ENCODE measurements at regions not wholly inside any gene's neighbourhood (a gene's known extent, or its start where the extent isn't known, plus 50 kb on each side); places are given as distances from the start of the nearest gene placed in this dataset.
"Not testable (repeated sequence)": the region's sequence is repeated elsewhere in the genome, so short reads cannot be mapped to it uniquely, and the experiment has no call there.

- no peak for DNase-seq
These were observed 231.7 kb downstream of the HAPSTR1 start for GRCh38 chr16:9323170-9323569.

GRCh38 chr16:9327253-9327652, 235.8 kb downstream of the HAPSTR1 start:
- in situ Hi-C loops (cut with MboI; ENCODE audit: low pct_unique_long_range_greater_than_20kb, low sequenced_read_pairs), result no loop called here
- no peak for DNase-seq

More at GRCh38 chr16:9323170-9323569, 231.7 kb downstream of the HAPSTR1 start:
- in situ Hi-C loops (cut with MboI; ENCODE audit: low pct_unique_long_range_greater_than_20kb, low sequenced_read_pairs), result no loop called here

- no peak for DNase-seq
- in situ Hi-C loops (cut with MboI; ENCODE audit: low pct_unique_long_range_greater_than_20kb, low sequenced_read_pairs), result no loop called here
These were observed 237.0 kb downstream of the HAPSTR1 start for GRCh38 chr16:9328411-9328810.

DNA sequence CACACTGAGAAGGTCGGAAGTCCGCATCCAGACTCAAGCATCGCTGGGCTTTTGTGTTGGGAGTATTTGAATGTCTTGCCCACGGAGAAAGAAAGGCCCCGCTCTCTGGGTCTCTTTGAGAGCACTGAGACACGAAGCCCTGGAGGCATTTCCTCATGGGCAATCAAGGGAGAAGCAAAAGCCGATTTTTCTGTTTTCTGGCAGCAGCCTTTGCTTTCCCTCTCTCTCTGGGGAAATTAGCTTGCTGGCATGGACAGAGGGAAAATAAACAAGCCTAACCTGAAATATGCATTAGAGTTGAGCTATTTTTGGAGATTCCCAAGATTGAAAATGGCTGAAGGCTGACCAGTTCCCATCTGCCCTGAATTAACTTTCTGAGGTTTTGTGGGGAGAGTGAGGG, 238.7 kb downstream of the HAPSTR1 start:
- DNase-seq, result no peak
- in situ Hi-C loops (cut with MboI; ENCODE audit: low pct_unique_long_range_greater_than_20kb, low sequenced_read_pairs), result no loop called here

DNA sequence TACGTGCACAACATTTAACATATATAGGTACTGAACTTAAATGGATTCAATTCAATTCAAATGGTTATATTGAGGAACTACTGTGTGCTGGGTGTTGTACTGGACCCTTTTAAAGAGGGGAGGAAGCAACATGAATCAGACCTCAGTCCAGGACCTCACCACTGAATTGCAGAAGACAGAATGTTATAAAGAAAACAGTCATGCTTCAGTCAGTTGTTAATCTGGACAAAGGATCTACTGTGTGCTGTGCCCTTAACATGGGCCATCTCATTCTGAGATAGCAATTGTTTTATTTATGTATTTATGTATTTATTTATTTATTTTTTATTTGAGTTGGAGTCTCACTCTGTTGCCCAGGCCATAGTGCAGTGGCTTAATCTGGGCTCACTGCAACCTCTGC, 240.1 kb downstream of the HAPSTR1 start:
- in situ Hi-C loops (cut with MboI; ENCODE audit: low pct_unique_long_range_greater_than_20kb, low sequenced_read_pairs), result no loop called here
- DNase-seq, result no peak

DNA sequence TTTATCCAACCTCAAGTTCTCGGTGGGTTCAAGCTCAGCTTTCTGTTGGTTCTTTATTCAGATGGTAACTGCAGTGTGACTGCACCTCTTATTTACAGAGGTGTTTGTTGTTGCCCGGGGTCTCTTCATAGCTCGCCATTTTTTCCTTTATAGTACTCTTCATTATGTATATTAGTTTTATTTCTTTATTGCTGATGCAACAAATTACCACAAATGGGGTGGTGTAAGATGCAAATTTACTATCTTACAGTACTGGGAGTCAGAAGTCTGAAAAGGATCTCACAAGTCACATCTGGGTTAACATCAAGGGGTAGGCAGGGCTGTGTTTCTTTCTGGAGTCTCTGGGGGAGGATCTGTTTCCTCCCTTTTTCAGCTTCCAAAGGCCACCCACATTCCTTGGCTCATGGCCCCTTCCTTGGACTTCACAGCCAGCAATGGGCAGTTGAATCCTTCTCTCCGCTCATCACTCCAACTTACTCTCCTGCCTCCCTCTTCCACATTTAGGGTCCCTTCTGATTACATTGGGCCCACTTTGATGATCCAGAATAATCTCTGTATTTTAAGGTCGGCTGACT, 241.2 kb downstream of the HAPSTR1 start:
- in situ Hi-C loops (cut with MboI; ENCODE audit: low pct_unique_long_range_greater_than_20kb, low sequenced_read_pairs), result no loop called here
- no peak for DNase-seq

- in situ Hi-C loops (cut with MboI; ENCODE audit: low pct_unique_long_range_greater_than_20kb, low sequenced_read_pairs), result no loop called here
- DNase-seq, result no peak
These were observed 242.0 kb downstream of the HAPSTR1 start for GRCh38 chr16:9333469-9333868.

- no peak for DNase-seq
- in situ Hi-C loops (cut with MboI; ENCODE audit: low pct_unique_long_range_greater_than_20kb, low sequenced_read_pairs), result no loop called here
These were observed 242.7 kb downstream of the HAPSTR1 start for GRCh38 chr16:9334103-9334502.

- no peak for DNase-seq
- in situ Hi-C loops (cut with MboI; ENCODE audit: low pct_unique_long_range_greater_than_20kb, low sequenced_read_pairs), result no loop called here
These were observed 246.0 kb downstream of the HAPSTR1 start for GRCh38 chr16:9337308-9338032.

DNA sequence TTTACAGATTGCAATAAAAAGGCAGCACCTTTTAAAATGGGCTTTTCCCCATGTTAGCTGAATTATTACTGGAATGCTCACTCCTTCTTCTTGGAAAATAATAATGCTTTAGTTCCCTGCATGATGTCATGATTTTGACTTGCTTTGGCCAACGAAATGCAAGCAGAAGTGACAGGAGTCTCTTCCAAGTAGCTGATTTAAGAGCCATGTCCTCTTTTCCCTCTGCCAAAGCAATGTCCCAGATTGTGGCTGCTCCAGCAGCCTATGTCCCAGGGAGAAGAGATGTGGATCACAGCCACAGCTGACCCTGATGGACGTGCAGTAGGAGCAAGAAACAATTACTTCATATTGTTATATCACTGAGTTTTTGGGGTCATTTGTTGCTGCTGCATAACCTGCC, 246.6 kb downstream of the HAPSTR1 start:
- DNase-seq, result no peak
- in situ Hi-C loops (cut with MboI; ENCODE audit: low pct_unique_long_range_greater_than_20kb, low sequenced_read_pairs), result no loop called here

DNA sequence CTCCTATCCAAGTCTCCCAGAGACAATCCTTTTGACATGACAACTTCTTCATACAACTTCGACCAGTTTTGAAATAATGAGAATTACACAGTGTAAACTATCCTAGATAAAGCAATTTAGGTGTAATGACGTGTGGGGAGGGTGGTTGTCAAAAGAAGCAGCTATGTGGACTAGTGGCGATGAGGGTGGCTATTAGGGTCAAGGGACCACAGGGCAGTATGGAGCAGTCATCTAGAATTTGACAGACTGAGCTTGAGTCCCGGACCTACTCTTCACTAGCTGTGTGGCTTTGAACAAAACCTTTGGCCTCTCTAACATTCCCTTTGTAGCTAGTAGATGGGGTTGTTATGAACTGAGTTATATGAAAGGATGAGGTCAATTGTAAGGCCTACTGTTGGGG, 247.1 kb downstream of the HAPSTR1 start:
- in situ Hi-C loops (cut with MboI; ENCODE audit: low pct_unique_long_range_greater_than_20kb, low sequenced_read_pairs), result no loop called here
- DNase-seq, result no peak

GRCh38 chr16:9340526-9341256, 249.2 kb downstream of the HAPSTR1 start:
- DNase-seq, result no peak

GRCh38 chr16:9343276-9343675, 251.8 kb downstream of the HAPSTR1 start:
- in situ Hi-C loops (cut with MboI; ENCODE audit: low pct_unique_long_range_greater_than_20kb, low sequenced_read_pairs), result no loop called here
- DNase-seq, result no peak

More at GRCh38 chr16:9340526-9341256, 249.2 kb downstream of the HAPSTR1 start:
- in situ Hi-C loops (cut with MboI; ENCODE audit: low pct_unique_long_range_greater_than_20kb, low sequenced_read_pairs), result no loop called here

- no peak for DNase-seq
- in situ Hi-C loops (cut with MboI; ENCODE audit: low pct_unique_long_range_greater_than_20kb, low sequenced_read_pairs), result no loop called here
These were observed 253.1 kb downstream of the HAPSTR1 start for GRCh38 chr16:9344508-9344907.

- no peak for DNase-seq
- in situ Hi-C loops (cut with MboI; ENCODE audit: low pct_unique_long_range_greater_than_20kb, low sequenced_read_pairs), result no loop called here
These were observed 253.6 kb downstream of the HAPSTR1 start for GRCh38 chr16:9345046-9345445.

GRCh38 chr16:9345880-9346279, 254.4 kb downstream of the HAPSTR1 start:
- no peak for DNase-seq
- in situ Hi-C loops (cut with MboI; ENCODE audit: low pct_unique_long_range_greater_than_20kb, low sequenced_read_pairs), result no loop called here

- in situ Hi-C loops (cut with MboI; ENCODE audit: low pct_unique_long_range_greater_than_20kb, low sequenced_read_pairs), result no loop called here
- DNase-seq, result no peak
These were observed 257.5 kb downstream of the HAPSTR1 start for GRCh38 chr16:9348912-9349311.

GRCh38 chr16:9349373-9349960, 258.0 kb downstream of the HAPSTR1 start:
- DNase-seq; in situ Hi-C loops (cut with MboI; ENCODE audit: low pct_unique_long_range_greater_than_20kb, low sequenced_read_pairs): not testable (repeated sequence)

GRCh38 chr16:9350119-9350799, 258.8 kb downstream of the HAPSTR1 start:
- in situ Hi-C loops (cut with MboI; ENCODE audit: low pct_unique_long_range_greater_than_20kb, low sequenced_read_pairs); DNase-seq: not testable (repeated sequence)
